GM19467 (cell line): ENCODE measurements at regions not wholly inside any gene's neighbourhood (a gene's known extent, or its start where the extent isn't known, plus 50 kb on each side); places are given as distances from the start of the nearest gene placed in this dataset.
"Not testable (repeated sequence)": the region's sequence is repeated elsewhere in the genome, so short reads cannot be mapped to it uniquely, and the experiment has no call there.

Experiments
- ATAC-seq: cut with Tn5 transposase; IDR thresholded peaks from one replicate; pipeline ENCODE4 v1.9.1; 2021; ENCODE audit warnings: mild to moderate bottlenecking, moderate library complexity; ENCODE audit not compliant: unreplicated experiment

DNA sequence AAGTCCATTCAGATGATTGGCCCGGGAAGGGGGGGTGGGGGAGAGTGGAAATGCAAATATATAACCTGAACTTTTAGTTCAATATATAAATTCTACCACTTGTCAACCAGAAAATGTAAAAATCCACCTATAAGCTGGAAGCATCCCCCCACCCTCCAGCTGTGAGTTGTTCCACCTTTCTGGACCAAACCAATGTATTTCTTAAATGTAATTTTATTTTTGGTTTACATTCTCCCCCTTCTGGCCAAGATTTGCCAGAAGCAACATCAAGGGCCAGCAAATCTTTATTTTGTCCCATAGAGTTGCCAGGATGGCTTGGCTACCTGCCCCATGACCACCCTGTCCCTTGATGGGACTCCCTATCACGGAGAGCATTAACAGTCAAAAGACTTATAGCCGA, 545.7 kb downstream of the TBL1XR1 start:
- no peak for ATAC-seq

DNA sequence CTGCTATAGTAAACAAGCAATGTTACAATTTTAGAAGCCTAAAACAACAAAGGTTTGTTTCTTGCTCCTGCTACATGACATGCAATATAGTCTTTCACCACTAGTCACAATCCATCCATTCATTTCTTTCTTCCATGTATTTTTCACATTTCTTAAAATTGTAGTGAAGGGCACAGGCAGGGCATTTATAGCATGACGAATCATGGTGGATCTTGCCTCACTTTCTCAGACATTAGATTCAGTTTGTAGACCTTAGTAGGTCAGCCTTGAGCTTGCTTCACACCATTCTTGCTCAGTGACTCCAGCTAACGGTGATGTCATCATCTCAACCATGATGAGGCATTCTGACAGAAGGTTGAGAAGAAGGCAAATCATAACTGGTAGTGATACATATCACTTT, 546.8 kb downstream of the TBL1XR1 start:
- ATAC-seq: no peak

GRCh38 chr3:176647987-176648386, 549.3 kb downstream of the TBL1XR1 start:
- no peak for ATAC-seq

GRCh38 chr3:176633511-176633910, 563.8 kb downstream of the TBL1XR1 start:
- no peak for ATAC-seq

GRCh38 chr3:176632925-176633324, 564.4 kb downstream of the TBL1XR1 start:
- no peak for ATAC-seq

DNA sequence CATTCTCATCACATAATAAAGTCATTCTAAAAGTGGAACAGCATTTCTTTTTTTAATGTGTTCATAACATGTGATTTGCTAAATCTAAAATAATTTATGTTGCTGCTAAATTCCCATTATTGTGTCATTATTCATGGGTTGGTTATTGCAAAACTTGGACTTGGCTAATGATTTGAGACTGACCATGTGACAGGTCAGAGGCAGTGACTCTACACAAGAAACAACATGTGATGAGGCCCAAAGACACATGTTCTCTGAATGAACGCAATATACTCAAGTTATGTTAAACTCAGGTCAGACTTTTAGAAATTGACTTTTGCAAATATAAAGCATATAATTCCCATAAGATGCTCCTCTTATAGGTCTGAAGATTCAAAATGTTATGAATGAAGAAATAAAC, 566.1 kb downstream of the TBL1XR1 start:
- ATAC-seq: no peak

DNA sequence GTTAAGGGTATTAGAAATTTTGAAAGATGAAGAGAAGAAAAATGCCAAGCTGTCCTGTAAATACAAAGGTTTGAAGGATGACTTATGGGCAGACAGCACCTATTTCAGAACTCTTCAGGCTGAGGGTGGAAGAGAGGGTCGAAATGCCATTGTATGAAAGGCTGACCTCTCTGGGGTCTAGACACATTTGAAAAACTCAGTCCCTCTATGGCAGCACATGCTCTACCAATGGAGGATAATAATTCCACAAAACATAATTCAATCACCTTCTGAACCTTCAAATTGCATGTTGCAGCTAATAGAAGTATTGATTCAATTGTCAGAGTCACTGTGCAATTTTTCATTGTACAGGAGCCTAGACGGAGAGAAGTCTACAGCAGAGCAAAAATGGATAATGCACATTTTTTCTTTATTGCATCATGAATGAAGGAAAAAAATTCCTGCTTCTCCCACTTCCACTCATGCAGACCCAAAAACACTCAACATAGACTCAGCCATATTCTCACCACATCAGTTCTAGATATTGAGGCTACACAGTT, 569.1 kb downstream of the TBL1XR1 start:
- no peak for ATAC-seq

DNA sequence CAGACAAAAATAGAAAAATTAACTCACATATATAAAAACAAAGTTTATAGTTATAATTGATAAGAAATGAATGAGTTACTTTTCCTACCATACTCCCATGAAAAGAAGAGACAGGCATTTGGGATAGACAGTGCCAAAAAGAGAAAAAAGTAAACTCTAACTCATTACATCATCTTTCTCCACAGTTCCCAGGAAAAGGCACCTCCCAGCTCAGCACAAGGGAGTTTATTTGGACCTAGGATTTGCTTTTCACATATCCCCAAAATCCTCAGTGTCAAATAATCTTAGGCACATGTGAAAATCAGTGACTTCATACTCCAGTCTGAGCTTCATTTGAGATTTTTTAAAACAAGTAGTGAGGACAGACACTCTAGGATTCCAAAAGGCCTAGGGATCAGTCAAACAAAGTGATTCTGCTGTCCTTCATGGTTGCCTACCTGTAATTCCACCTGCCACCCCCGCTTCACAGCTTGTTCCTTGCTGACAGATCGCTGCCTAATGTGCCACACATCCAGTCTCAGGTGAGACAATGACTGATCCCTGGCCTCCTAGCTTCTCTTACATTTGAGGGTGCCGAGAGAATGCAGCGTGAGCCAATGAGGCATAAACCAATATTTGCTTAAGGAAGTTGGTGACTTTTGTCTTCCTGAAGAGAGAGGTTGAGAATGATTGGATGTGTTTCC, 573.7 kb downstream of the TBL1XR1 start:
- ATAC-seq: no peak

DNA sequence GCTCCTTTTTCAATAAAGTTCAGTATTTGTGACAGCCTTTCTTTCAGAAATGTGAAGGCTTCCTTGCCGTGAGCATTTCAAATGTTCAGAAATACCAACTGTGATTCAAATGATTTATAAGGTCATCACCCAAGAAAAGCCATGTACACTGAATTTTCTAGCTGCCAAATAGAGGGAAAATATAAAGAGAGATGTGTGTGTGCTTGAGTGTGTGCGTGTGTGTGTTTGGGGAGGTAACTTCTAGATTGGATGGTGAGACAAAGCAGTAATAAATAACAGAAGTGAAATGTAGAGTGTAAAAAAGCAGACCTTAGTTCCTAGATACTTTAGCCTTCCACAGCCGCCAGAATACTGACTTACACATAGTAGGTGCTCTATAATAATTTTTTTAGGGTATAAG, 577.4 kb downstream of the TBL1XR1 start:
- ATAC-seq: no peak

- no peak for ATAC-seq
These were observed 581.5 kb downstream of the TBL1XR1 start for GRCh38 chr3:176615826-176616225.

GRCh38 chr3:176611703-176612102, 585.6 kb downstream of the TBL1XR1 start:
- ATAC-seq: no peak

DNA sequence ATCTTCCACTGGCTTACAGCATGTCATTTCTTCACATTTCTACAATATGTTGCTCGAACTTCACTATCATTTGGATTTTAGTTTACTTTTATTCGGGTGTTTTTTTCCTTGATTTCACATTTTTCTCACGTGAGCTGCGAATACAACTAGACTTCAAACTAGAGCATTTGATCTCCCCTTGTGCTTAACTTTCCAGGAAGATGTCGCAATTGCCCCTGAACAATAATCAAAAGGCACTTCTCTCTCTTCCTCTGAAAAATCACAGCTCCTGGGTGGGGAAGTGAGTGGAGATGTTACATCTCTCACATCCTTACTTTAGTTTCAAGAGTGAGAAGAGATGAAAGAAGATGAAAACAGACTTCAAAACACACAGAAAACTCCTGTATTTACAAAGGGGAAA, 587.9 kb downstream of the TBL1XR1 start:
- ATAC-seq: no peak

DNA sequence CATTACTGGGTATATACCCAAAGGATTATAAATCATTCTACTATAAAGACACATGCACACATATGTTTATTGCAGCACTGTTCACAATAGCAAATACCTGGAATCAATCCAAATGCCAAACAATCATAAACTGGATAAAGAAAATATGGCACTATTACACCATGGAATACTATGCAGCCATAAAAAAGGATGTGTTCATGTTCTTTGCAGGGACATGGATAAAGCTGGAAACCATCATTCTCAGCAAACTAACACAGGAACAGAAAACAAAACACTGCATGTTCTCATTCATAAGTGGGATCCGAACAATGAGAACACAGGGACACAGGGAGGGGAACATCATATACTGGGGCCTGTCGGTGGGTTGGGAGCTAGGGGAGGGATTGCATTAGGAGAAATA, 591.7 kb downstream of the TBL1XR1 start:
- not testable (repeated sequence) for ATAC-seq

GRCh38 chr3:176595307-176595706, 602.0 kb downstream of the TBL1XR1 start:
- ATAC-seq: no peak

GRCh38 chr3:176590722-176591121, 606.6 kb downstream of the TBL1XR1 start:
- no peak for ATAC-seq

- ATAC-seq: peak; percentile 54
These were observed 610.2 kb downstream of the TBL1XR1 start for GRCh38 chr3:176587089-176587488.

- no peak for ATAC-seq
These were observed 612.7 kb downstream of the TBL1XR1 start for GRCh38 chr3:176584413-176585176.

DNA sequence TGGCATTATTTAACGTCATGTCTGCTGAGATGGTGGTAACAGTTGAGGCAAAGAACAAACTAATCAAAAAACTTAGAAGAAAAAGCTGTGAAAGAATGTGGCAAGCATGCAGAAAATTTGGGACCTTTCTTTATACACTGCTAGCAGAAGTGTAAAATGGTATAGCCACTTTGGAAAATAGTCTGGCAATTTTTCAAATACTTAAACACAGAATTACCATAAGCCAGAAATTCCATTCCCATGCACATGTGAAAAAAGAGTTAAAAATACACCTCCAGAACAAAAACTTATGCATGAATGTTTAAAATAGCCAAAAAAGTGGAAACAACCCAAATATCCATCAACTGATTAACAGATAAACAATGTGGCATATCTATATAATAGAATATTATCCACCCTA, 613.3 kb downstream of the TBL1XR1 start:
- no peak for ATAC-seq

DNA sequence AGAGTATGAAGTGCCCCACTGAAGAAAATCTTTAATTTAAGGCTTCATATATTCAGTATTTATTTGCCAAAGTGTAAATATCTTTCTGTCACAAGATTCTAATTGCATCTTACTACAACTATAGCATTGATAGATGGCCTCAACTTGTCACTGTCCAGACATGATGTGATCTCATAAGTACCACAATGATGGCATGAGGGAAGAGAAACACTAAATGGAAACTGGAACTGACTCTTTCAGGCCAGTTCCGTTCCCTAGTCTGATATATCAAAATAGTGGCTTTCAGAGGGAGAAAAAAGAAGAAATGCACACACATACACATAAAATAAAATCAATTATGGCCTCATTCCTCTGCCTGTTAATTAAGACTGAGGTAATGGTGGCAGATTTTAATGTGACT, 615.7 kb downstream of the TBL1XR1 start:
- ATAC-seq: no peak

DNA sequence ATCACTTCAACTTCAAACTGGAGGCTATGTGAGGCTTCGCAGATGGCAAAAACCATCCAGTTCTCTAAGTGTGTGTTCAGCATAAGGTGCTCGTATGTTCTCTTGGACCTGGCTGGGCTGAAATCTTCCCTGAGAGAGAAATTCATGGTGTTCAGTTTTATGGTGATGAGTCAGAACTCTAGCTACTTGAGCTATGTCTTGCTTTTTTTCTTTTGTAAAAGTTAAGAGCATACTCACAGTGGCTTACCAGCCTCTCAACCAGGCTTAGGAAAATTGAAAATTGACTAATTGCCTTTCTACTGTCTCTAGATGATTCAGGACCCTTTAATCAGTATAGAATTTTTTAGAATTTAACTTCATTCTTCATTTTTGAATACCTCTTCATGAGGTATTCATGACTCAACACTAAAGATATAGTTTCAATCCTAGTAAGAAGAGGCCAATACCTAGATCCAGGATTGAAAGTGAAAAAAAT, 617.5 kb downstream of the TBL1XR1 start:
- ATAC-seq: peak; percentile 81

DNA sequence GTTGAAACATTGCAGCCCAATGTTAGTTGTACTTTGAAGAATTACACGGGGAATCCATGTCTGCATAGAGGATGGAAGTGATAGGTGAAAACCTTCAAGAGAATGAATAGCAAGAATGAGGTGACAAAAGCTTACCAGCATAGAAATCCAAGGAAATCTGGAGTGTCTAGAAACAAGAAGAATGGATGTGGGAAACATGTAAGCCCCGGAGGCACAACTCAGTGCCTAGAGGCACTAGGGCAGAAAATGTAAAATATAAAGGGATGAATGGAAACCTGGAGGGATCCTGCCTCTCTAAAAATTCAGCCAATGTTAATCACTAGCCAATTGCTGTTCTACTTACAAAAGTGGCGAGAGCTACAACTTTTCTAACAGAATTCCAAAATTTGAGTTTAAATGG, 619.0 kb downstream of the TBL1XR1 start:
- no peak for ATAC-seq

DNA sequence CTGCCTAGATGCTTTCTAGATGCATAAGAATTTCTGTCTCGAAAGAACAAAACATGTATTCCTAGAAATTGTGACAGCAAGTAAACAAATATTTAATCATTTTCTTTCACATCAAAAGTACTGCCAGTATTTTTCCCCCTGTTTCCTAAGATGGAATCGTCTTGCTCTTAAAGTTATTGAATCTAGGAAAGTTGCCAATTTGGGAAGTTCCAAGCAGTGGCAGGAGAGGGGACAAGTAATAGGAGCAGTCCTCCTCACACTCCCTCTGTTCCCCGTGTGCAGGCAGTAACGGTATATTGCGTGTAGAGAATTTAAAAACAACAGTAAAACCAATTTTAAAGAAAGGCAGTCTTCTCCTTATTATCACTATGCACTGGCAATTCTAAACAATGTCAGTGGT, 619.8 kb downstream of the TBL1XR1 start:
- no peak for ATAC-seq
